ENCODE measurements at regions not wholly inside any gene's neighbourhood (a gene's known extent, or its start where the extent isn't known, plus 50 kb on each side); places are given as distances from the start of the nearest gene placed in this dataset.
"Not testable (repeated sequence)": the region's sequence is repeated elsewhere in the genome, so short reads cannot be mapped to it uniquely, and the experiment has no call there.

DNA sequence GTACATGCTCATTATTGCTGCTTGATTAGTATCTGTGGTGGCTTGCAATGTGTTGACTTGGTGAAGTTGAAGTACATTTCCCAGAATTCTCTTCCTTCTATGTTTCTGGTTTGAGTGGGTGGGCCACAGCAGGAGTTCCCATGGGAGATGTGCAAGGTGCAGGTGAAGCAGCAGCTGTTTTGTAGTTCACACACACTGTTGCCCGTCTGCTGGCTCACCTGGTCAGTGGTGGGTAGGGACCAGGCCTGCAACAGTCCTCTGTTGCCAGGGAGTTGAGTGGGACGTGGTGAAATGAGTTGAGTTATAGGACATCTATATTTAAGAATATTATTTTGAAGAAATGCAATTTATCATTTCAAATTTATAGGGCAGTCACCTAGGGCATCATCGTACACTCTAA, 417.4 kb downstream of the TMEM135 start:
- DNase-seq, result no peak

DNA sequence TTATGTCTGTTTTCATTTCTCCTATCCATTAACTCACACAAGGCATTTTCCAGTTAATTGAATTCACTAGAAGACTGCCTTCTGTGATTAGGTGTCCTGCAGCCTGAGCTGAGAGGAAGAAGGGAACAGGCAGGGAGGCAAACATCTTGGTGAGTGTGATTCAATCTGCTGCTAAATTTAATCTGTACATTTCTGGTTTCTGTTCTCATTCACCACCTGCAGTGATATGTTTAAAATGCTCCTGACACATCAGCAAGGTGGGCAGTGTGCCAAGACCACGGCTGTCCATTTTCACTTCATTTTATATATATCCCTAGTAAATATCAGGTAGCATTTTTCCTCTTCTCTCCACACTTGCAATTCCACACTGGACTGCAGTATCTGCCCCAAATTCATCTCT, 416.5 kb downstream of the TMEM135 start:
- no peak for DNase-seq

DNA sequence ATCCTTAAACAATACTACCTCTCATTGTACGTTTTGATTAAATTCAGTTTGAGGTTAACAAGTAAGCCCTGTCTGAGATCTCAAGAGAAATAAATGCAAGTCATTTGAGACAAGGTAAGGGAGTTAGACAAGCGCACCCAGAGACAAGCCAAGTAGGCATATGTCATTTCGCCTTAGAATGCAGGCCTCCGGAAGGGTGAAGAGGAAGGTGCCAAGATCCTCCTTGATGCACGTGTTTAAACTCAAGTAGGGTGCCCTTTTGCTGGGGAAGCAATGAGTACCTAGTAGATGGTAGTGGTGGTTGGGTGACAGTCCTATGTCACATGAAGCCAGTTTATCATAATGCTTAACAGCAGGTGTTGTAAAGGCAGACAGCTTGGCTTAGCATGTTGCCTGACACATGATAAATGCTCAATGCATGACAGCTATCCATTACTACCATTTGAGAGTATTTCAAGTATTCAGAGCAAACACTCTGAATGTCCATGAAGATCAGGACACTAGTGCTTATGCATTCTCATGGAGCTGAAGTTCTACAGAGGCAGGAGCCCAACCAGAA, 415.9 kb downstream of the TMEM135 start:
- no peak for DNase-seq

DNA sequence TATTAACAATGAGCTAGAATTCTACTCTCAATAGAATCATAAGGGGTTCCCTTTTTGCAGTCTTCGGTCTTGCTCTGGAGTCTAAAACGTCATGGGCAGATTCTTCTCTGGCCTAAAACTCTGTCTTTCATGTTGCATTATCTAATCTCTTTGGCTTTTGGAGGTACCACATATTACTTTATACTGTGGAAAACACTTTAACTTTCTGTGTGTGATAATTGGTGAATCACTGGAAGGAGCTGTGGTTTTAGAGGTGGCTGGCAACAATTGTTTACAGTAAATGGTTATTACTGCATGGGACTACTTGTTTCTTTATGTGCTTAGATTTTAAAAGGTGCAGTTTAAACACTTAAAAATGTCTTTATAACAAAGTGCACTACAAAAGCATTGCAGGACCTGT, 414.3 kb downstream of the TMEM135 start:
- DNase-seq, result not testable (repeated sequence)

DNA sequence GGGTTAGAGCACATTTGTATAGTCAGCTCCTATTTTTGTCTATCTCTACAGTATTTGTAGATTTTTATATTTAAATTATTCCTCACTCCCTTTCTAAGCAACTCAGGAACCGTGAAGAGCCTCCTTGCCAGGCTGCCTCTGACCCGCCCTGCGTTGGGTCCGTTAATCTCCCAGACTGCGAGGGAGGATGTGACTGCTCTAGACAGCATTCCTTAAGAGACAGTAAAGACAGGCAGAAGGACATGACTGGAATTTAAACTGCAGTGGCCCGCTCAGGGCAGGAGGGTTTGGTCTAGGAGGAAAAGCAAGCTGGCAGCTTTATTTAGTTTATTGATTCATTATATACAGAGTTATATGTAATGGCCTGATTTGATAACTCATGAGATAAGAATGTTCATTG, 413.7 kb downstream of the TMEM135 start:
- no peak for DNase-seq

DNA sequence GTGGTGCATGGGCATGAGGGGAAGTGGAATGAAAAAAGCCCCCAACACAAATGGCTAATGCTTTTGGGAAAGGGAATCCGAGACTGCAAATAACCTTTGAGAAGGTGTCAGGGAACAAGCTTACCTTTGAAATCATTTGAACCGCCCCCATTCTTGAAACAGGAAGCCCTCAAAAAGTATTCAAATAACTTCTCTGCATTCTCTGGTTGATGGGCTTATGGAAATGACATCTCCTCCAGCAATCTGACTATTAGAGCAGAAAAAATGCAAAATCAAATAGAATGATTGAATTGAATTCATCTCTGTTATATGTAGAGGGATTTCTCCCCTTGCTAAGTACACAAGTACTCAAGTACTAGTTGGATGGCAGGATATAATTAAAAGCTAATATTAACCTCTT, 409.9 kb downstream of the TMEM135 start:
- no peak for DNase-seq

DNA sequence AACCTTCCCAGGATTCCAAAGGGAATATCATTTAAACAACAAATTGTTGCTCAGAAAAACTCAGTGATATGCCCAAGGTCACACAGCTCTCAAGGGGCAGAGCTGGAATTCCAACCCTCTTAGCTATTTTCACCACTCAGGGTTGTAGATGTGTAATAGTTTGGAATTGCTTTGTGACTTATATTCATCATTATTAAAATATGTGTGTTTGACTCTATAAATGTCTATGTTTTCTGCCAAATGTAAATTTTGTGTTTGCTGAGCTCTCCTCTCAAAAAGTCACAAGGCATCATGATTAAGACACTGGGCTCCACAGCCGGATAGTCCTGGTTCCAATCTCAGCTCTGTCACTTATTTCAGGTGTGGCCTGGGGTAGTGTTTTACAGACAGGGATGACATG, 407.3 kb downstream of the TMEM135 start:
- no peak for DNase-seq

DNA sequence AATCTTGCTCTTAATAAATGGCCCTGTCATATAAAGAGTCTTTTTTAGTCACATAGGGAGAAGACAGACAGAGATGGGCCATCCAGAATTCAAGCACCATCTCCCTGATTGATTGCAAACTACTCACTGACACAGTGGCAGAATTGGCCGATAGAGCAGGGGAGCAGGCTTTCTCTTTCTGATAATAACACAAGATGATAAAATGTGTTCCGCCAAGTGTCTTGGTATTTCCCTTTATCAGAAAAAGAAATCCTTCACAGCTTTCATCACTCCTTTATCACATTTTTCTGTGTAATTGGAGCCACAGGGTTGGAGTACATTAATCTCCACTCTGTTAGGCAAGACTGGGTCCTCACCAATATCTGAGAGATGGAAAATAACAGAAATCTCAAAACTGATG, 406.0 kb downstream of the TMEM135 start:
- DNase-seq, result no peak

DNA sequence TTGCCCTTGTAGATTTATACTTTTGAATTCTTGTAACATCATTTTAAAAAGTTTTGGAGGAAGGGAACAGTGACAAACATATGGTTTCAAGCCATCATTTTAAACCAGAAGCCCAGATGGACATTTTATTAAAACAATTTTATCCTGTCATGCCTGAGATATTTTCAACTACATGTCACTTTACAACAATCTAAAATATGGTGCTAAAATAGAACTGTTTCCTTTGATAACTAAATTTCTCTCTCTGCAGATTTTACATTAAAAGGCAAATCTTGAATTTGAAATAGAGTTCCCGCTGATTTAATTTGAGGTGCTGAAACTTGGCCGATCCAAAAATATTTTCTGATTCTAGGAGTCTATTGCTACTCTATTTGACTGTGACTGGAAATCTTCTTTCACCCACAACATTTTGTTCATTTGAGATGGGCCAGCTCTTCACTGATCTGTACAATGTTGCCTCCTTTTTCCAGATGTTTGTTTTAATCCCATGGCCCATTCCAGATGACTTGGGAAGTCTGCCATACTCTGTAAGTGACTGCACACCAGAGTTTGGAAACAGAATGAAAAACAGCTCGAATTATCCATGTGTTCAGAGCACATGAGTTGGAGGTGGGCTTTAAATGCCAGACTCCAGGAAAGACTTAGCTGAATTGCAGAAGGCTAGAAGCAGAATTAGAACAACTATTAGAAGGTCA, 402.5 kb downstream of the TMEM135 start:
- no peak for DNase-seq

DNA sequence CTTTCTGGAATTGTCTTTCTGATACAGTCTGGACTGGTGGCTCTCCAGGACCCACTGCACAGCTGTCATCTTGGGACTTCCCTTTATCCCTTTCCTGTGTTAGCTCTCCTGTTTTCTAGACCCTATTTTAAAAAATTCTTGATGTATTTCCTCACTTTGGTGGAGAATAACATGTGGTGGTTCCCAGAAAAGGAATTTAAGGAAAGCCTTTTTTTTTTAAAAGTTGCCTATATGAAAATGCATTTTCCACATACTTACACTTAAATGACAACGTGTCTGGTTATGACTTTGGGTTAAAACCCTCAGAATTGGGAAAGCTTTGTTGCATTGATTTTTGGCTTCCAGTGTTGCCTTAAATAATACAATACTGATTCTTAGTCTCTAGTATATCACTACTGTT, 400.7 kb downstream of the TMEM135 start:
- DNase-seq, result no peak

DNA sequence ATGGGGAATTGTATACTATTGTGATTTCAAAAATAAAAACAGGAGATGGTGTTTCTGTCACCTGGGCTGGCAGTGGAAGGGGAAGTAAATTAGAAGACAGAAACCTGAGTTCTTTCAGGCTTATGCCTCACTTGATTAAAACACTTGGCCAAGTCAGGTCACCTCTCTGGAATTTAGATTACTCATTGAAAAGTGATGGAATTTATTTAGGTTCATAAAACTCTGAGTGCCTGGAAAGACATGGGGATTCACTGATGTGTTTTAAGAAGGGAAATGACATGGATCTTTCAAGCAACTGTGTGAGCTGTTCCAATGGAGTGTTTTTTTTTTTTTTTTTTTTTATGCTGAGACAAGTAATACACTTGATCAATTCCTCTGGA, 400.1 kb downstream of the TMEM135 start:
- no peak for DNase-seq

DNA sequence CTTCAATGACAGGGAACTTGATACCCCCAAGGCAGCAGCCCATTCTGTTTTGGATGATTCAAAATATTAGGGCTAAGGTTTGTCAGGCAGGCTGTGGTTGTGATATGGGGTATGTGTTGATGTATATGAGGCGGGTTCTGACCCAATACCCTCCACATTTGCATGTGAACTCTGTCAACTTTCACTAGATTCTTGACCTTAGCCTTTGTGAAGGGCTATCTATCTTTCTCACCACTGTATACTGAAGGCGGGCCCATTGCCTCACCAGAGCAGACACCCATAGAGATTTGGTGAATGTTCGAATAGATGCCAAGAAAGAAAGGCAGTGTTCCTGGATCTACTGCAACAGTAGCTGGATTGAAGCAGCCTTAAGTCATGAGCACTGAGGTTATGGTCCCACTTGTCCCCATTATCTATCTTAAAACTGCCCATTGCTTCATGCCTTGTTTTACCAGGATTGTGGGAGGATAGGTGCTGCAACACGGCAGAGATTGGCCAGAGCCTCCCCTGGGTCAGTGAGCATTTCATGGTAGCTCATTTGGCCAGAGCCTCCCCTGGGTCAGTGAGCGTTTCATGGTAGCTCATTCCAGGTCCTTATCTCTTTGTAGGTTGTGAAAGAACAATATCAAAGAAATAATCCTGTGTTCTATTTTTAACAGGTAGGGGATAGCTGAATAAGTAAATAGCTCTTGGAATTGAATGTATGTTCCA, 399.6 kb downstream of the TMEM135 start:
- DNase-seq, result no peak

DNA sequence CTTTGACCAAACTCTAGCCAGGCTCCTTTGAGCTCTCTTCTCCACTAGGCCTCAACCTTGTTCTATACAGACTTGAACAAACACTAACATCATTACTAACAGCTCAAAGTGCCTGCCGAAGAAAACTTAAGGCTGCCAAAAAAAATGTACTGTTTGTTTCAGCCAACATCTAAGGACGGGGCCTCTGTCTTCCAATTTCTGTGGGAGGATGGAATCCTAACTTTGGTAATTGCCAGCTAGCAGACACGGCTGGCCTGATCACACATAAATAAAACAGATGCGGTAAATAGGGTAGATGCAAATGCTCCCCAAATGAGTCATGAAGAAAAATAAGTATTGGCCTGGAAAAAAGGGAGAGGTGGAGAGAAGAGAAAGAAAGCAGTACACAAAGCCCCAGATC, 394.3 kb downstream of the TMEM135 start:
- no peak for DNase-seq

DNA sequence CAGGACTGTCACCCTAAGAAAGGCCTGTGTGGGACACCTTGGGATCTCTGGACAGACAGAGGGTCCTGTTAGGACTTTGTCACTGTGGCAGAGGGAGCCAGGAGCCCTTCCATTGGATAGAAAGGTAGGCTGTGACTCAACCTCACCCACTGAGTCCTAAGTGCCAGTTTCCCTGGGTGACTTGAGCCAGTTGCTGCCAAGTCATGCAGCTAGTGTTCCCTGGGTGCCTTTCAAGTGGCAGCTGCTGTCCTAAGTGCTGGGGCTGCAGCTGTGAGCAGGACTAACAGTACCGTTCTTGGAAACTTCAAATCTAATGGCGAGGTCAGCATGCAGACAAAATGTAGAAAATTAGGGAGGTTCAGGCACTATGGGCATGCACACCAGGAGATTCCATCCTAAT, 393.7 kb downstream of the TMEM135 start:
- no peak for DNase-seq

DNA sequence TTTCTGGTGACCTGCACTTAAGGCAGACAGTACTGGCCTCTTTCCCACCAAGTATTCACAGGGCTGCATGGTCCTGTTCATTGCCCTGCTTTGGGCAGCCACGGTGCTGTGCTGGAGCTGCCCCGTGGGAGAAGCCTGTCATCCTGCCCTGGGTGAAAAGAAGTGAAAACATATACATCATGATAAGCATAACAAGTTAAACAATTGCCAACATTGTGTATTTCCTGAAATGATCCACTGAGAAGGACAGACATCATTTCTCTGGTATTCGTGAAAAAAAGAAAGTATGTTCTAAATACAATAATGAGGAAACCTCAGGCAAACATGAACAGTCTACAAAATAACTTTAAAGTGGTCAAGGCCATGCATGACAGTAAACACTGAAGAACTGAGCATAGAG, 393.1 kb downstream of the TMEM135 start:
- no peak for DNase-seq

DNA sequence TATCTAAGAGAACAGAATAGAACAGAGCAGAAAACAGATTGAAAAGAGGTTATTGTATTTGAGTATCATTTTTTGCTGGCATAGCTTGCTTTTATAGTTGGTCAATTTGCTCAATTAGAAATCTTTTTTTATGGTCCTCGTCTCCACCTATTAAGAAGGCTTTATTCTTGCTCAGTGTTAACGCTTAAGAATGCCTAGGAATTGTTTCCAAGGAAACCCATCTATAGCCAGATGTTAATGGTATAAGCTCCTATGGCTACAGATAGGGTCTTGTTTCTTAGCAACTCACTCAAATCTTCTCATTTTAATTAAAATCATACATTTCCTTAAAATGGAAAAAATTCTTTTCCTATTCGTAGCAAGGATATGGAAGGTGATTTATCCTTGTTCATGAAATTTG, 392.3 kb downstream of the TMEM135 start:
- DNase-seq, result no peak

DNA sequence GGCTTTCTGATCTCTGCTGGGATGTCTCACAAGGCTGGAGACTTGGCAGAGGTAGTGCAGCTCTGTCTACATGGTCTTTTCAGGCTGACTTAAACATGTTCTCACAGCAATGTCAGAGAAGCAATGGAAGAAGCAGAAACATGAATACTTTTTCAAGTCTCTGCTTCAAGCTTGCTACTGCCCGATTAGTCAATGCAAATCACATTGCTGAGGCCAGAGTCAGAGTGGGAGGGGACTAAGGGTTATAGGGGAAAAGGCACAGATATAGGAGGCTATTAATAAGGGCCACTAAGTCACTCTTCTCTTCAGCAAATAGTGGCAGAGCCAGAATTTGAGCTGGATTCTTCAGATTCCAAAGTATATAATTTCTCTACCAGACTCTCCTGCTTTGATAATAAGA, 390.5 kb downstream of the TMEM135 start:
- DNase-seq, result no peak

DNA sequence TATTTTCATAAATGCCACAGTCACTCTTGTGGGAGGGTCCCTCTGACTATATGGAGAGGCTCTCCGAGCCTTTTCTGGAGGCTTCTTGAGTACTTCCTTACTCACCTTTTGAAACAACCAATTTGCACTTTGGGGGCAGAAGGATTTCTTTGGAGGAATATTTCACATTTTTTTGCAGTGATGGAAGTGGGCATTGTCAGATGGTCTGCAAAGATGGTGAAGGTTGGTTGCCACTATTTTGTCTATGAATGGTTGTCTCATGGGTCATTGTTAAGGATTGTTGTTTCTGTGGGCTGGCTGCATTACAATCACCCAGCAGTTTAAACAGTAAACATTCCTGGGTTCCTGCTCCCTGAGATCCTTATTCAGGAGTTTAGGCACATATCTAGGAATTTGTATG, 388.2 kb downstream of the TMEM135 start:
- DNase-seq, result no peak

DNA sequence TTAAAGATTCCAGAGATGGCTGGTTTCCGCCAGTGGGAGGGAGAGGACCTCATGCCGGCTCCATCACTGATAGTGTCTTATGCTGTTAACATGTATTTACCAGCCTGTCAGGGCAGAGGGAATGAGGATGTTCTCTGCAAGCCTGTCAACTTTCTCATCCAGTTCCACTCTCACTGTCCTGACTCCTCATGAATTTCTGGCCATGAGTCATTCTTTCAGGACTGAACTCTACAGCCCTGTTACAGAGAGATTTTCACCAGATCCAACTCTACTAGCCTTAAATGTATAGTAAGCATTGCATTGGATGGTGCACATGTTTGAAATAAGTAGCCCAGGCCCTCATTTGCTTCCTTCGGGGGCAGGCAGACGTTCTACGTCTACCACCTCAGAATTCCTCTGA, 387.7 kb downstream of the TMEM135 start:
- no peak for DNase-seq

DNA sequence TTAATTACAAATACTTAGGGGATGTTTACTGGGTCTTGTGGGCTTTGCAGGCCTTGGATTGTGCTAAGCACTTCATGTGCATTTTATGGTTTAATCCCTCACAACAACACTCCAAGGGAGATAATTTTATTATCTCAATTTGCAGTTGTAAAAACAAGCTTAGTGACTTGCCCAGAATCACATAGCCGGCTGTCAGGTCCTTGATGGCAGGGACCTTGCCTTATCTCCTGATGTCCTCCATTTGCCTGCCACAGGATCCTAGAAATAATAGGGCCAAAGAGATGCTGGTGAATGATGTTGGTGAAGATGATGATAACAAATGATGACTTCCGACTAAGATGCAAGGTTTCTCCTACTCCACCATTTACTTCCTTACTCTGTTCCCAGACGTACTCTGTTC, 385.4 kb downstream of the TMEM135 start:
- DNase-seq, result no peak

DNA sequence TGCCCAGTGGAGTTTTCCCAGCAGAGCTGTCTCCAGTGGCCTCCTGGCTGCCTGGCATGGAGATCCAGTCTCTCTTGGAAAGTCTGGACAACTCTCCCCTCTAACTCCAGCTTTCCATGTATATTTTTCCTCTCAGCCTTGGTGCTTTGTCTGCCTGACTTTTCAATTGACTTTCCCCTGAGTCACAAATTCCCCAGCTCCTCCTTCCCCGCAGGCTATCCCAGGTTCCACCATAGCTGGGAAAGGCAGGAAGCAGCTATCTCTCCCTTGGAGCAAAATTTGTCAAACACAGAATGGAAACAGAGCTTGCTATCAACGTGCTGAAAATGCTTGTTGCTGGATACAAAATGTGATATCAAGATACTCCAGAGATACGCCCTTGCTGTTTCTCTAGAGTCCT, 384.8 kb downstream of the TMEM135 start:
- DNase-seq, result no peak

DNA sequence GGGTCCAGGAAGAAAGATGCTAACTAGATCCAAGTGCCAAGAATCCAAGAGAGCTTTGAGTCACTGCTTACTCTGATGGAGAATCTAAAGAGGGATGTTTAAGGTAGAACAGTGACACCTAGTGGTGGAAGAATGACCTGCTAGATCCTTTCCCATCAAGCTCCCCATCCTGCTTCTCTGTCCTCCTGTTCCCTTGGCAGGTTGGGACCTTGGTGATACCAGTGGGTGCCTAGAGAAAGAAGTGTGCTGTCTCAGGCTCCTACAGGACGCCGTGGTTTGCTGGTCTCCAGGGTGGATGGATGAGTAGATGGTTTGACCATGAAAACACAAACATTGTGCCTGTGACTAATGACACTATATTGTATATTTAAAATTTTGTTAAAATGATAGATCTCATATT, 383.7 kb downstream of the TMEM135 start:
- DNase-seq, result peak; percentile 16

DNA sequence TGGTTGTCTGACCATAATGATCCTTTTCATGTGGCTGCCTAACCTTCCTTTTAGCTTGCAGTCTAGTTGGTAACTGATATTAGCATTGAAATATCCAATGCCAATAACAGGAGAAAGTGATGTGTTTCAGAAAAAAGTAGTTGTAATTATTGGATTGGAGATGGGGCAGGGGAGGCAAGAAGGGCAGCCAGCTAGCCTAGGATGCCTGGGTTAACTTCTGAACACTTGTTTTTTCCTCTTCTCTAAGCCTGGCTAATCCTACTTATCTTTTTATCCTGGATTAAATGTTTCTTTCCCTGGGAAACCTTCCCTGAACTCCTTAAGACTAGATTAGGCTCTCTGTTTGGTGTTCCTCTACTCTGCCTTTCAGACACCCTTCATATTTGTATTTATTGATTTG, 380.2 kb downstream of the TMEM135 start:
- no peak for DNase-seq

DNA sequence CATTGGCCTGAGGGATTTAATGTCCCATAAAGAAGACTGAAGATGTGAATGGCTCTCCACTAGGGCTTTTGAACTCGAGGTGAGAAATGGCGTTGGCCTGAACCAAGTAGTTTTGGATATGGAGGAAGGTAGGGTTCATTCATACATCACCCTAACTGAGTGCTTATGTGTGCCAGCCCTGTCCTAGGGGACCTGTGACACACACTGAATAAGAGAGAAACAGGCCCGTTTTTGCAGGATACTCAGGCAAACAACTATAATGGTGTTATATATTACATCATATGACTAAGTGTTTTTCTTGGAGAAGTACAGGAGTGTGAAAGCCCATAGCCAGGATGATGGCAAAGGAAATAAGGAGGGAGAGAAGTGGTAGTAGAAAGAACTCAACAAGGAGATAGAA, 368.1 kb downstream of the TMEM135 start:
- DNase-seq, result no peak

DNA sequence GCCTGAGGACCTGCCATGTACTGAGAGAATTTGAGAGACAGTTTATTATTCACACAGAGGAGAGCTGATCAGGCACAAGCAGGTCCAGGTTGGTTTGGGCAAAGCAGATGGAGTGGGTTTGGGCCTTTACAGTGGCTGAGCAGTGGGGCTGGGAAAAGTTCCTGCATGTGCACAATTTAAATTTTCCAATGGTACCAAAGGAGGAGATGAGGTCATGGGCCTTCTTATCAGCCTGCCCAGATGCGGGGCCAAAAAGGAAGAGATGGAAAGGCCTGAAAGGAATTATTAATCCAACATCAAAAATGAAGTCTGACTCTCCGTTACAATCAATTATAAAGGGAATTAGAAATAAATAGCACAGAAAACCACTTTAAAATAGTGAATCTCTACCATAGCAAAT, 367.6 kb downstream of the TMEM135 start:
- DNase-seq, result no peak

All from activated T-cell treated with anti-CD3 and anti-CD28 coated beads, Interleukin-2, amount 50 U/mL, for 1 hour (primary cell).